ENCODE measurements at regions not wholly inside any gene's neighbourhood (a gene's known extent, or its start where the extent isn't known, plus 50 kb on each side); places are given as distances from the start of the nearest gene placed in this dataset.

DNA sequence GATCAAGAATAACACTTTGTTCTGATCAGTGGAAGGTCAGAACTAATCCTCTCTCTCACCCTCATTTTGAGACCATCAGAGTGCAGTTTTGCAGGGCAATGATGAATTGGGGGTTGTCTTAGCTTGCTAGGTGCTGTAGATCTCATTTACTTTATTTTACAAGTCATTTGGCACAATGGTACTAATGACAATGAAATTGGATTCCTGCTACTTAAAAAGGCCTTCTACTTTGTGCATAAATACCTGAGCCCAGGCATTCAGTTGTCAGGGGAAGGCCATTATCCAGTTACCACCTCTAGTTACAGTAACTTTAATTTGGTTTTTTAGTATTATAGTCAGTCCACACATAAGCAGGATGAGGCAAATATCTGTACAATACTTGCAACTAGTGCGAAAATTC lies 240.0 kb downstream of the HDGFL1 start:
- Histone ChIP-seq H3K9me3 (ENCODE audit: control insufficient read depth, insufficient read depth, low read depth, low read length) (no peaks in the 10 kb centered on the region), H2AFZ (ENCODE audit: low read length) (no peak overlapping the region), H4K20me1 (ENCODE audit: control insufficient read depth, extremely low read depth, insufficient read depth, low read length) (no peaks in the 10 kb centered on the region), H3K36me3 (ENCODE audit: control insufficient read depth, insufficient read depth, low read length) (no peaks in the 10 kb centered on the region), H3K4me2 (ENCODE audit: extremely low read depth, insufficient read depth, low read length) (no peak overlapping the region), H3K79me2 (ENCODE audit: control insufficient read depth, insufficient read depth, low read length) (no peaks in the 10 kb centered on the region), H3K27me3 (ENCODE audit: control insufficient read depth, insufficient read depth, low read length) (no peaks in the 10 kb centered on the region), H3K4me1 (ENCODE audit: control insufficient read depth, extremely low read depth, insufficient read depth, low read length) (no peaks in the 10 kb centered on the region), H3K9ac (ENCODE audit: insufficient read depth, low read length) (no peak overlapping the region), H3K4me3 (replicated peaks in 1 of 4; ENCODE audit: control extremely low read depth in 1 of 4, insufficient read depth in 1 of 4, low read depth in 3 of 4, low read length in 4 of 4) (no peak overlapping the region), H3K27ac (ENCODE audit: insufficient read depth, low read length) (no peak overlapping the region)
- TF ChIP-seq, protein P1, sequence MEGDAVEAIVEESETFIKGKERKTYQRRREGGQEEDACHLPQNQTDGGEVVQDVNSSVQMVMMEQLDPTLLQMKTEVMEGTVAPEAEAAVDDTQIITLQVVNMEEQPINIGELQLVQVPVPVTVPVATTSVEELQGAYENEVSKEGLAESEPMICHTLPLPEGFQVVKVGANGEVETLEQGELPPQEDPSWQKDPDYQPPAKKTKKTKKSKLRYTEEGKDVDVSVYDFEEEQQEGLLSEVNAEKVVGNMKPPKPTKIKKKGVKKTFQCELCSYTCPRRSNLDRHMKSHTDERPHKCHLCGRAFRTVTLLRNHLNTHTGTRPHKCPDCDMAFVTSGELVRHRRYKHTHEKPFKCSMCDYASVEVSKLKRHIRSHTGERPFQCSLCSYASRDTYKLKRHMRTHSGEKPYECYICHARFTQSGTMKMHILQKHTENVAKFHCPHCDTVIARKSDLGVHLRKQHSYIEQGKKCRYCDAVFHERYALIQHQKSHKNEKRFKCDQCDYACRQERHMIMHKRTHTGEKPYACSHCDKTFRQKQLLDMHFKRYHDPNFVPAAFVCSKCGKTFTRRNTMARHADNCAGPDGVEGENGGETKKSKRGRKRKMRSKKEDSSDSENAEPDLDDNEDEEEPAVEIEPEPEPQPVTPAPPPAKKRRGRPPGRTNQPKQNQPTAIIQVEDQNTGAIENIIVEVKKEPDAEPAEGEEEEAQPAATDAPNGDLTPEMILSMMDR (conservative IDR thresholded peaks at IDR 0.05 in 1 of 2, IDR thresholded peaks at IDR 0.05 in 1 of 2; ENCODE audit: low read depth in 1 of 2, low read length in 2 of 2): no peak
- TF ChIP-seq EZH2 (IDR thresholded peaks at IDR 0.05; ENCODE audit: low read length, missing control alignments): no peak
- DNase-seq (ENCODE audit: low read depth in 2 of 2): no peak

DNA sequence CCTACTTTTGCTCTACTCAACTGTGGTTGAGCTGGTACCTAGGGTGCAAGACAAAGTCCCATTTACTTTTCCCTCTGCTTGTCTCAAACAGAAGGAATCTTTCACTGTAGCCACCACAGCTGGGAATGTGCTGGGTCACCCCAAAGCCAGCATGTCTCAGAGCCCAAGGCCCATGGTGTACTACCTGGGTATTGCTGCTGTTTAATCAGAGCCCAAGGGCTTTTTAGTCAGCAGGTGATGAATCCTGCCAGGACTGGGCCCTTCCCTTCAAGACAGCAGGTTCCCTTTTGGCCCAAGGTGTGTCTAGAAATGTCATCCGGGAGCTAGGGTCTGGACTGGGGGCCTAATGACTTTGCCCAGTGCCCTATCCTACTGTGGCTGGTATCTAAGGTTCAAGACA lies 249.8 kb downstream of the HDGFL1 start:
- Histone ChIP-seq H2AFZ (ENCODE audit: low read length) (no peak overlapping the region), H3K9ac (ENCODE audit: insufficient read depth, low read length) (no peak overlapping the region), H3K9me3 (ENCODE audit: control insufficient read depth, insufficient read depth, low read depth, low read length) (no peaks in the 10 kb centered on the region), H3K27ac (ENCODE audit: insufficient read depth, low read length) (no peak overlapping the region), H3K27me3 (ENCODE audit: control insufficient read depth, insufficient read depth, low read length) (no peaks in the 10 kb centered on the region), H4K20me1 (ENCODE audit: control insufficient read depth, extremely low read depth, insufficient read depth, low read length) (no peaks in the 10 kb centered on the region), H3K4me3 (replicated peaks in 1 of 4; ENCODE audit: control extremely low read depth in 1 of 4, insufficient read depth in 1 of 4, low read depth in 3 of 4, low read length in 4 of 4) (no peak overlapping the region), H3K79me2 (ENCODE audit: control insufficient read depth, insufficient read depth, low read length) (no peaks in the 10 kb centered on the region), H3K4me2 (ENCODE audit: extremely low read depth, insufficient read depth, low read length) (no peak overlapping the region), H3K36me3 (ENCODE audit: control insufficient read depth, insufficient read depth, low read length) (no peaks in the 10 kb centered on the region), H3K4me1 (ENCODE audit: control insufficient read depth, extremely low read depth, insufficient read depth, low read length) (no peaks in the 10 kb centered on the region)
- DNase-seq (ENCODE audit: low read depth in 2 of 2): no peak
- TF ChIP-seq, protein P1 (conservative IDR thresholded peaks at IDR 0.05 in 1 of 2, IDR thresholded peaks at IDR 0.05 in 1 of 2; ENCODE audit: low read depth in 1 of 2, low read length in 2 of 2): no peak
- TF ChIP-seq EZH2 (IDR thresholded peaks at IDR 0.05; ENCODE audit: low read length, missing control alignments): no peak

DNA sequence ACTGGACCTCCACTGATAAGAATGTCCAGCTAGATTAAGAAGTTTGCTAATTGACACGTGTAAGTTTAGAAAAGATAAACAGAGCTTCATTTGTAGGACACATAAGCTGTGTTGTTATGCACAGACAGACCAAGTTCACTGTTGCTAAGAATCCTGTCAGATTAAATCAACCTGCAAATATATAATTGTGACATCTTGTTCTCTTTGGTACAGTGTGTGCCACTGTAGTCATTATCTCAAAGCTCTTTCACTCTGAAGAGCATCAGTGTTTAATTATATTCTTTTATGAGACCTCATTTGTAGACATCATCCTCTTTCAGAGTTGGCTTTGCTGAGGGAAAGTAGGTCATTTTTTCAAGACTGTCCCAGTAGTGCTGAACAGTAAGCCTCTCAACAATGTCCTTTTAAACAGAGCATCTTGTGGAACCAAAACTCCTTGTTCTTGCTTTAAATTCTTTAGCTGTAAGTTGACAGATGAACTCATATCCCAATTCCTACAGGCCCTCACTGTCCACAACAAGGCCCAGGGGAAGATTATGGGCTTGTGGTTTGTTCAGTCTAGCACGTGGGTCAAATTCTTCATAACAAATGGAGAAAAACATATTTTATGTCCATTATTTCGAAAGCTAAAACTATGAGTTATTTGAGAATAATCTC lies 252.4 kb downstream of the HDGFL1 start:
- Histone ChIP-seq H3K9ac (ENCODE audit: insufficient read depth, low read length) (no peak overlapping the region), H3K36me3 (ENCODE audit: control insufficient read depth, insufficient read depth, low read length) (no peaks in the 10 kb centered on the region), H3K27me3 (ENCODE audit: control insufficient read depth, insufficient read depth, low read length) (no peaks in the 10 kb centered on the region), H4K20me1 (ENCODE audit: control insufficient read depth, extremely low read depth, insufficient read depth, low read length) (no peaks in the 10 kb centered on the region), H3K4me3 (replicated peaks in 1 of 4; ENCODE audit: control extremely low read depth in 1 of 4, insufficient read depth in 1 of 4, low read depth in 3 of 4, low read length in 4 of 4) (no peak overlapping the region), H3K27ac (ENCODE audit: insufficient read depth, low read length) (no peak overlapping the region), H2AFZ (ENCODE audit: low read length) (no peak overlapping the region), H3K9me3 (ENCODE audit: control insufficient read depth, insufficient read depth, low read depth, low read length) (no peaks in the 10 kb centered on the region), H3K4me2 (ENCODE audit: extremely low read depth, insufficient read depth, low read length) (no peak overlapping the region), H3K4me1 (ENCODE audit: control insufficient read depth, extremely low read depth, insufficient read depth, low read length) (no peaks in the 10 kb centered on the region), H3K79me2 (ENCODE audit: control insufficient read depth, insufficient read depth, low read length) (no peaks in the 10 kb centered on the region)
- DNase-seq (ENCODE audit: low read depth in 2 of 2): peak; percentile 52 to 58
- TF ChIP-seq, protein P1 (conservative IDR thresholded peaks at IDR 0.05 in 1 of 2, IDR thresholded peaks at IDR 0.05 in 1 of 2; ENCODE audit: low read depth in 1 of 2, low read length in 2 of 2): no peak
- TF ChIP-seq EZH2 (IDR thresholded peaks at IDR 0.05; ENCODE audit: low read length, missing control alignments): no peak
